ENCODE measurements at regions not wholly inside any gene's neighbourhood (a gene's known extent, or its start where the extent isn't known, plus 50 kb on each side); places are given as distances from the start of the nearest gene placed in this dataset.

GRCh38 chr13:22121146-22121739 is 450.4 kb downstream of the FGF9 start:
- TF ChIP-seq BRCA1 (IDR thresholded peaks at IDR 0.05; ENCODE audit: low read depth, low read length) (no peak), CTCF (IDR thresholded peaks at IDR 0.05; ENCODE audit: control extremely low read depth in 1 of 3, insufficient read depth in 1 of 3, low read depth in 1 of 3, low read length in 3 of 3) (no peak), CREB1 (IDR thresholded peaks at IDR 0.05) (no peak), CBX5 (IDR thresholded peaks at IDR 0.05; ENCODE audit: low read depth, low read length) (no peak)
